Stimulated activated memory B cell treated with anti-CD40 and anti-IgM and Interleukin-4, amounts not matched to agents 10 μg/mL and 1 μg/mL and 100 μg/mL, for 72 hours (primary cell): ENCODE measurements at regions not wholly inside any gene's neighbourhood (a gene's known extent, or its start where the extent isn't known, plus 50 kb on each side); places are given as distances from the start of the nearest gene placed in this dataset.

ENCODE experiments used
- ATAC-seq: fragments of 150-1000 bp; cut with Tn5 transposase; 2 replicates; pipeline ENCODE4 v1.10.0; 2021
- H3K27ac Mint-ChIP-seq: one replicate; pipeline ENCODE4 v1.8.0; 2022; ENCODE audit warnings: mild to moderate bottlenecking, mixed read lengths
- H3K27me3 Mint-ChIP-seq: one replicate; pipeline ENCODE4 v1.8.0; 2022; ENCODE audit warnings: mixed read lengths
- H3K36me3 Mint-ChIP-seq: one replicate; pipeline ENCODE4 v1.8.0; 2022; ENCODE audit warnings: mixed read lengths
- H3K4me1 Mint-ChIP-seq: one replicate; pipeline ENCODE4 v1.8.0; 2022; ENCODE audit warnings: mixed read lengths
- H3K4me3 Mint-ChIP-seq: one replicate; pipeline ENCODE4 v1.8.0; 2022; ENCODE audit warnings: mild to moderate bottlenecking, moderate library complexity, mixed read lengths
- H3K9me3 Mint-ChIP-seq: one replicate; pipeline ENCODE4 v1.8.0; 2022; ENCODE audit warnings: mixed read lengths

DNA sequence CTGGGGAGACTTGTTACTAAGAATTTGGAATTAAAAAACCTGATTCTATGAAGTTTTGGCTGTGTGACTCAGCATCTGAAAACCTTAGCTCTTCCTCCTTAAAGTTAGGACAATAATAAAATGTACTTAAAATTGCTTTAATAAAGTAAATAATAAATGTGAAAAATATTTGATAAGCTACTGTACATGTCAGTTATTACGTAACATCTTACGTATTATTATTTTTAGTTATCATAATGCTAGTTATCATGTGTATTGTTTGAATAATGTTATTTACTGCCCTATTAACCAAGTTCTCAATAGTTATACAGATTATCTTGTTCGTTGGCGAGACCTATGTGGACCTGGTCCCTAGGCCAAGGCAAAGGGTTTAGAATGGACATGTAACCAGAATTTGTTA, 449.2 kb upstream of the ADGRL3 start:
- H3K36me3 Mint-ChIP-seq, result no peaks in the 10 kb centered on the region
- H3K27ac Mint-ChIP-seq, result no peak overlapping the region
- no peak overlapping the region for H3K4me3 Mint-ChIP-seq
- no peaks in the 10 kb centered on the region for H3K9me3 Mint-ChIP-seq
- no peak for ATAC-seq
- H3K4me1 Mint-ChIP-seq, result no peaks in the 10 kb centered on the region
- H3K27me3 Mint-ChIP-seq, result no peaks in the 10 kb centered on the region

- H3K27ac Mint-ChIP-seq, result no peak overlapping the region
- H3K4me1 Mint-ChIP-seq, result no peaks in the 10 kb centered on the region
- ATAC-seq, result no peak
- no peaks in the 10 kb centered on the region for H3K27me3 Mint-ChIP-seq
- no peaks in the 10 kb centered on the region for H3K36me3 Mint-ChIP-seq
- H3K9me3 Mint-ChIP-seq, result peaks cover 5% of the 10 kb centered on the region
- H3K4me3 Mint-ChIP-seq, result no peak overlapping the region
Observed at GRCh38 chr4:60757986-60758680, 442.0 kb upstream of the ADGRL3 start.

DNA sequence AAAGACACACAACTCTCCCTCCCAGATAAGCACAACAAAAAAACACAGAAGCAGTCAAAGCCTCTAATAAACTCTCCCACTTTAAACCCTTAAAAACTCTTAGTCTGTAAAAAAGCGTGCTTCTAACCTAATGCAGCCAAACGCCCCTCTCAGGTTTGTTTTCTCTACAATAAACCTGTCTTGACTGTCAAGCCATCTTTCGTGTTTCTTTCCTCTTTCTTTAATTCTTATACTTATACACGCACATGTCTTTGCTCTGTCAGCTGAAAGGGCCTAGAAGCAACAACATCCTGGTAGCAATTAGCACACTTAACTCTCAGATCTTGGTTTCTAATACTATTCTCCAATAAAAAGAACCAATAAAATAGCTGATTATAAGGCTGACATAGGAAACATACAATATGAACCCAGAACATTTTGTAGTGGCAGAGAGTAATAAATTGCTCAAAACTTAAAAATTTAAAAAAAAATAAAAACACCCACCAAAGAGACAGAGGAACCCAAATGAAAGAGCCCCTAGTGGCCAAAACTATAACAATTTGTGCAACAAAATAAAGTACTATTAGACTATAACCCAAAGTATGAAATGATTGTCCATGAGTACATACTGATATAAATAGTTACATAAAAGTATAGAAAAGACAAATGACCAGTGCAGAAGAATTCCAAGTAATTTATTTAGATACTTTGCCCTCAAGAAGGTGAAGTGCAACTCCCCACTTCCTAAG, 440.4 kb upstream of the ADGRL3 start:
- Mint-ChIP-seq H3K27ac (no peak overlapping the region), H3K4me3 (no peak overlapping the region), H3K27me3 (no peaks in the 10 kb centered on the region), H3K36me3 (no peaks in the 10 kb centered on the region), H3K4me1 (no peaks in the 10 kb centered on the region), H3K9me3 (peaks cover 5% of the 10 kb centered on the region)
- no peak for ATAC-seq

GRCh38 chr4:60780874-60781273, 419.3 kb upstream of the ADGRL3 start:
- Mint-ChIP-seq H3K4me3 (no peak overlapping the region), H3K27ac (no peak overlapping the region), H3K36me3 (no peaks in the 10 kb centered on the region), H3K27me3 (no peaks in the 10 kb centered on the region), H3K4me1 (no peaks in the 10 kb centered on the region), H3K9me3 (peaks cover 4% of the 10 kb centered on the region)
- ATAC-seq, result no peak

- Mint-ChIP-seq H3K4me3 (no peak overlapping the region), H3K4me1 (no peaks in the 10 kb centered on the region), H3K27me3 (no peaks in the 10 kb centered on the region), H3K36me3 (no peaks in the 10 kb centered on the region), H3K27ac (no peak overlapping the region), H3K9me3 (peaks cover 3% of the 10 kb centered on the region)
- no peak for ATAC-seq
Observed at GRCh38 chr4:60790608-60791007, 409.5 kb upstream of the ADGRL3 start.

GRCh38 chr4:60794372-60794771, 405.8 kb upstream of the ADGRL3 start:
- Mint-ChIP-seq H3K9me3 (peaks cover 3% of the 10 kb centered on the region), H3K27ac (no peak overlapping the region), H3K27me3 (no peaks in the 10 kb centered on the region), H3K4me1 (no peaks in the 10 kb centered on the region), H3K4me3 (no peak overlapping the region), H3K36me3 (no peaks in the 10 kb centered on the region)
- ATAC-seq, result no peak

GRCh38 chr4:60799214-60799613, 400.9 kb upstream of the ADGRL3 start:
- H3K4me1 Mint-ChIP-seq, result no peaks in the 10 kb centered on the region
- H3K9me3 Mint-ChIP-seq, result peaks cover 3% of the 10 kb centered on the region
- H3K36me3 Mint-ChIP-seq, result no peaks in the 10 kb centered on the region
- ATAC-seq, result no peak
- no peak overlapping the region for H3K4me3 Mint-ChIP-seq
- H3K27ac Mint-ChIP-seq, result no peak overlapping the region
- no peaks in the 10 kb centered on the region for H3K27me3 Mint-ChIP-seq

GRCh38 chr4:60800701-60801100, 399.4 kb upstream of the ADGRL3 start:
- no peak for ATAC-seq
- no peak overlapping the region for H3K4me3 Mint-ChIP-seq
- H3K9me3 Mint-ChIP-seq, result peaks cover 3% of the 10 kb centered on the region
- H3K27ac Mint-ChIP-seq, result no peak overlapping the region
- H3K27me3 Mint-ChIP-seq, result no peaks in the 10 kb centered on the region
- H3K4me1 Mint-ChIP-seq, result no peaks in the 10 kb centered on the region
- H3K36me3 Mint-ChIP-seq, result no peaks in the 10 kb centered on the region

DNA sequence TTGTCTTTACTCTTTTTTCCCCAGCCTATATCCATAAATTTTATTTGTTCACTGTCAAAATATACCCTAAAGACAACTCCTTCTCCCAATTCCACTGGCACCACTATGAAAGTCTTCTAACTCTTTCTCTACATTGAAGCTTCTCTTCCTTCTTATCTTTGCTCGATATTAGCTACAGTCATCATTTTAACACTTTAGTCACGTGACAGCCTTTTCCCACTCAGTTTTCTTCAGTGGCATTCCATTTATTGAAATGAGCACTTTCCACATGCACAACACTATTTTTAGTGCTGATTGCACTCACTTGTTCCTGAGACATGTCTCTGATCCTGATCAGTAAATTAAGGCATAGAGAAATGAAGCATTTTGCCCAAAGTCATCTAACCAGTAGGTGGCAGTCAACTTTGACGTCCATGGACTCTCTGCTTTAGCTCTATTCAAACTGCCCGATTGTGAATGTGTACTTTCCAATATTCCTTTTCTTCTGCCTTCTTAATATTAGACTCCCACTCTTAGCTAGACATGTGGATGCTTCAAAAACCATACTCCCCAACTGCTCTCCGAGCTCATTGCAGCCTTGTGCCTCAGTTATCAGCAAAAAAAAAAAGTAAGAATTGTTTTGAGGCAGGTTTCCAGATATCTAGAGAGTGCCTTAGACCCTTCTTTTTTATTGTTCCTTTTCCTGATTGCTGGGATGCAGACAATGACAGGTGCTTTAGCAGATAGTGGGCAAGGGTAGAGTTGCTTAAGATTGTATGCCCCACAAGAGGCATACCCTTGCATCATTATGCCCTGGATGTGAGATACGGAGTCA, 394.4 kb upstream of the ADGRL3 start:
- Mint-ChIP-seq H3K4me3 (no peak overlapping the region), H3K36me3 (no peaks in the 10 kb centered on the region), H3K27me3 (no peaks in the 10 kb centered on the region), H3K9me3 (peaks cover 2% of the 10 kb centered on the region), H3K4me1 (no peaks in the 10 kb centered on the region), H3K27ac (no peak overlapping the region)
- ATAC-seq, result no peak

DNA sequence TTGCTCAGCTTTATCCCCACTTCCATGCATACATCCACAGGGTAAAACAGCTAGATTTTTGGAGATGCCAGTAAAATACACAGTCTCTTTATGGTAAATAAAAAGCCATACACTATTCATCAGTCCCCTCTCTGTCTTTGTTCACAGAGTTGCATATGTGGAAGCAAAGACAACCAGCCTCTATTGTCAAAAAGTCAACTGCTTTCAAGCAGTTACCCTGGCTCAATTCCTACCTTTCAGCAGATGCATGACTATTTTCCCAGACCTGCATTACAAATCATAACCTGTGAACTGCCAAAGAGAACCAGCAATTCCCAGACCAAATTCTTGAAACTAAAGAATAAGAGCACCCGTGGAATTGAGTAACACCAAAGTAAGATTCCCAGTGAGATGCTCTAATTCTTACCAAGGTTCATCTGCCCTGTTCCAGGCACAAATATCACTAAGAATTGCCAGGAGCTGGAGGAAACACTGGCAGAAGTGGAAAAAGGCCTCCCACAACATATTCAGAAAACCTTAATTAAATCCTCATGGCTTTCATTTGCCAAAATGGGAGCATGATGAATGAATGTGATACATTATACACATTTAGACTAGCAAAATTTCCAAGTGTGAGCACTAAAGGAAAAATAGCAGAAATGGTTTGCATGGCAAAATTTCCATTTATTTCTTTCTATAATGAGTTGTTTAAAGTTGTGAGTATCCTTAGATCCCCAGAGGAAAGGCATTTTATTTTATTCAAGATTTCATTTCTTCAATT, 391.2 kb upstream of the ADGRL3 start:
- Mint-ChIP-seq H3K4me3 (no peak overlapping the region), H3K27me3 (no peaks in the 10 kb centered on the region), H3K36me3 (no peaks in the 10 kb centered on the region), H3K4me1 (no peaks in the 10 kb centered on the region), H3K27ac (no peak overlapping the region), H3K9me3 (peaks cover 11% of the 10 kb centered on the region)
- no peak for ATAC-seq

DNA sequence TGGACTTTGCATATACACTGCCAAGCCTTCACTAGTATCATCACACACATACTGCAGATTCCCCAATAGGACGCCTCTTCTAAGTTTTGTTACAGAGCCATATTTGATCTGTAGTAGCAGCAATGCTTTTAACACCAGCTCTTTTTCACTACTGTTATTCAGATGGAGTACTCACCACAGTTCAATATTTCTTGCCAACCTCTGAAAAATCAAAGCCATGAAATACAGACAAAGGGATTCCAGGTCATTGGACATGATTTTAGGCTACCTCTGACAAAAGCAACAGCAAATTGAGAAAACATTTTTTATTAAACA, 390.7 kb upstream of the ADGRL3 start:
- Mint-ChIP-seq H3K4me3 (no peak overlapping the region), H3K27me3 (no peaks in the 10 kb centered on the region), H3K27ac (no peak overlapping the region), H3K36me3 (no peaks in the 10 kb centered on the region), H3K4me1 (no peaks in the 10 kb centered on the region), H3K9me3 (peaks cover 12% of the 10 kb centered on the region)
- no peak for ATAC-seq

- Mint-ChIP-seq H3K9me3 (peaks cover 15% of the 10 kb centered on the region), H3K27me3 (no peaks in the 10 kb centered on the region), H3K4me3 (no peak overlapping the region), H3K4me1 (no peaks in the 10 kb centered on the region), H3K36me3 (no peaks in the 10 kb centered on the region), H3K27ac (no peak overlapping the region)
- ATAC-seq, result no peak
Observed at GRCh38 chr4:60812811-60813210, 387.3 kb upstream of the ADGRL3 start.

- ATAC-seq, result no peak
- Mint-ChIP-seq H3K36me3 (no peaks in the 10 kb centered on the region), H3K4me3 (no peak overlapping the region), H3K27me3 (no peaks in the 10 kb centered on the region), H3K4me1 (no peaks in the 10 kb centered on the region), H3K27ac (no peak overlapping the region), H3K9me3 (peaks cover 19% of the 10 kb centered on the region)
Observed at GRCh38 chr4:60814549-60814948, 385.6 kb upstream of the ADGRL3 start.

GRCh38 chr4:60817609-60818008, 382.5 kb upstream of the ADGRL3 start:
- no peaks in the 10 kb centered on the region for H3K36me3 Mint-ChIP-seq
- no peak for ATAC-seq
- H3K9me3 Mint-ChIP-seq, result peaks cover 13% of the 10 kb centered on the region
- no peak overlapping the region for H3K27ac Mint-ChIP-seq
- H3K4me1 Mint-ChIP-seq, result no peaks in the 10 kb centered on the region
- no peaks in the 10 kb centered on the region for H3K27me3 Mint-ChIP-seq
- no peak overlapping the region for H3K4me3 Mint-ChIP-seq

GRCh38 chr4:60822986-60823385, 377.1 kb upstream of the ADGRL3 start:
- Mint-ChIP-seq H3K27me3 (no peaks in the 10 kb centered on the region), H3K36me3 (no peaks in the 10 kb centered on the region), H3K4me3 (no peak overlapping the region), H3K9me3 (peaks cover 4% of the 10 kb centered on the region), H3K4me1 (no peaks in the 10 kb centered on the region), H3K27ac (no peak overlapping the region)
- ATAC-seq, result no peak
